Chondrocyte (in vitro differentiated cells): ENCODE measurements at regions not wholly inside any gene's neighbourhood (a gene's known extent, or its start where the extent isn't known, plus 50 kb on each side); places are given as distances from the start of the nearest gene placed in this dataset.
A peak's percentile ranks its signal among the peaks of the same experiment; 100 is the strongest.

Source experiments
- DNase-seq: peaks from one replicate; pipeline ENCODE4 v3.0.0; 2021; ENCODE audit warnings: mixed read lengths, low spot score
- H3K27ac Mint-ChIP-seq: one replicate; pipeline ENCODE4 v1.8.0; 2021; ENCODE audit warnings: mild to moderate bottlenecking, moderate library complexity, mixed read lengths; ENCODE audit not compliant: unreplicated experiment
- H3K27me3 Mint-ChIP-seq: 2 replicates; pipeline ENCODE4 v1.8.0; 2021; ENCODE audit warnings: low read depth, mixed read lengths
- H3K36me3 Mint-ChIP-seq: 2 replicates; pipeline ENCODE4 v1.8.0; 2021; ENCODE audit warnings: low read depth, mixed read lengths
- H3K4me1 Mint-ChIP-seq: 2 replicates; pipeline ENCODE4 v1.8.0; 2021; ENCODE audit warnings: low read depth, mild to moderate bottlenecking, mixed read lengths
- H3K4me3 Mint-ChIP-seq: one replicate; pipeline ENCODE4 v1.8.0; 2021; ENCODE audit warnings: mild to moderate bottlenecking, moderate library complexity, mixed read lengths; ENCODE audit not compliant: unreplicated experiment
- H3K9me3 Mint-ChIP-seq: 2 replicates; pipeline ENCODE4 v1.8.0; 2021; ENCODE audit warnings: low read depth, mixed read lengths
- CTCF ChIP-seq: fragments of 200-600 bp; sonication (generic); IDR thresholded peaks from 2 replicates; pipeline ENCODE4 v1.5.0; 2021; ENCODE audit warnings: antibody characterized with exemption, mild to moderate bottlenecking, moderate library complexity

- H3K4me1 Mint-ChIP-seq, result peaks cover 14% of the 10 kb centered on the region
- no peak for DNase-seq
- no peak for TF ChIP-seq CTCF
- H3K4me3 Mint-ChIP-seq, result no peak overlapping the region
- H3K9me3 Mint-ChIP-seq, result peaks cover 13% of the 10 kb centered on the region
- peak overlapping the region; percentile 39 for H3K27ac Mint-ChIP-seq
- H3K36me3 Mint-ChIP-seq, result peaks cover 7% of the 10 kb centered on the region
- no peaks in the 10 kb centered on the region for H3K27me3 Mint-ChIP-seq
Observed at GRCh38 chr3:41148901-41149300, 50.4 kb upstream of the CTNNB1 start.
